AG09309 (cell line): ENCODE measurements at regions not wholly inside any gene's neighbourhood (a gene's known extent, or its start where the extent isn't known, plus 50 kb on each side); places are given as distances from the start of the nearest gene placed in this dataset.

ENCODE experiments used
- DNase-seq: peaks from one replicate; pipeline ENCODE4 v3.0.0-alpha.2; 2010; ENCODE audit warnings: low read depth
- H3K4me3 ChIP-seq: 2 replicates; pipeline ENCODE4 v1.5.1; 2011; ENCODE audit warnings: mild to moderate bottlenecking, low read depth, low read length, moderate library complexity; ENCODE audit not compliant: control insufficient read depth
- CTCF ChIP-seq: IDR thresholded peaks from 2 replicates; pipeline ENCODE4 v1.5.1; 2011; ENCODE audit warnings: mild to moderate bottlenecking, low read depth, low read length, inconsistent platforms; ENCODE audit not compliant: insufficient read depth, control insufficient read depth; ENCODE audit errors: missing control alignments

GRCh38 chr4:144288011-144288903, 147.7 kb upstream of the GYPA start:
- TF ChIP-seq CTCF: no peak
- DNase-seq: no peak

GRCh38 chr4:144289667-144290428, 149.3 kb upstream of the GYPA start:
- no peak for TF ChIP-seq CTCF
- no peak for DNase-seq
- H3K4me3 ChIP-seq: no peak overlapping the region

More at GRCh38 chr4:144288011-144288903, 147.7 kb upstream of the GYPA start:
- no peak overlapping the region for H3K4me3 ChIP-seq

GRCh38 chr4:144291164-144291563, 150.6 kb upstream of the GYPA start:
- no peak for DNase-seq
- TF ChIP-seq CTCF: no peak
- no peak overlapping the region for H3K4me3 ChIP-seq

GRCh38 chr4:144294211-144294610, 153.7 kb upstream of the GYPA start:
- DNase-seq: no peak
- no peak overlapping the region for H3K4me3 ChIP-seq
- TF ChIP-seq CTCF: no peak

- no peak for TF ChIP-seq CTCF
- H3K4me3 ChIP-seq: no peak overlapping the region
- no peak for DNase-seq
Observed at GRCh38 chr4:144295286-144295995, 154.9 kb upstream of the GYPA start.

- no peak for DNase-seq
- H3K4me3 ChIP-seq: no peak overlapping the region
- TF ChIP-seq CTCF: no peak
Observed at GRCh38 chr4:144296941-144297340, 156.4 kb upstream of the GYPA start.
